ENCODE measurements at regions not wholly inside any gene's neighbourhood (a gene's known extent, or its start where the extent isn't known, plus 50 kb on each side); places are given as distances from the start of the nearest gene placed in this dataset.

- DNase-seq, result peak; percentile 66
These were observed 245.1 kb downstream of the PTBP2 start for GRCh38 chr1:96966536-96967138.

DNA sequence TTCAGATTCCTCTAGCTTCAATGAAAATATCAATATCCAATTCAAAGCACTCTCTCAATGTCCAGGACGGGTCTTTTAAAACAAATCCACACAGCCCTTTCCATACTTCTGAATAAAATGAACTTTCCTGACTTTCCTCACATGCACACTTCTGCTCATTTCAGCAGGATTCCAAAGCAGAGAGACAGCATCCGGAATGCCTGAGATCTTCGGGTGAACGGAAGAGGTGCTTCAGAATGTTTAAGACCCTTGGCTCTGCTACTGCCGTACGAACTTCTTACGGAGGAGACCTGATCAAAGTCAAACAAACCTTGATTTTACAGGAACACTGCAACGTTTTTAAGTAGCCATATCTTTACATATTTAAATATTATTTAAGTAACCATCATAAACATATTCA, 245.7 kb downstream of the PTBP2 start:
- DNase-seq, result no peak

DNA sequence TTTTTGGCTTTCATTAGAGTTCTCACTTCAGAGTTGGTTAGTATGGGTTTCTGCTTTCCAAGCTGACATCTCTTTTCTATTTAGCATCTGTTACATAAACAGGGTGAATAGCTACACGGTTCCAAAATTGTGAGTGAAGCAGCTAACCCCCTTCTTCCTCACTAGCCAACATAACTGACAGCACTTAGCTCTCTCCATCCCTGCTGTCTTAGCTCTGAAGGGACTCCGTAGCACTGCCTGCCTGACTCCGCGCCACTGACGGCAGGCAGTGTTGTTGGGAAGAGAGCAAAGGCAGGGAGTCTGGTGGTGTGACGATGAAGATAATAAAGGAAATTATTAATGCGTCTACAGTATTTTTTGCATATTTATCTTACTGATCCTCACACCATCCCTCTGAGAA, 247.0 kb downstream of the PTBP2 start:
- DNase-seq, result no peak

DNA sequence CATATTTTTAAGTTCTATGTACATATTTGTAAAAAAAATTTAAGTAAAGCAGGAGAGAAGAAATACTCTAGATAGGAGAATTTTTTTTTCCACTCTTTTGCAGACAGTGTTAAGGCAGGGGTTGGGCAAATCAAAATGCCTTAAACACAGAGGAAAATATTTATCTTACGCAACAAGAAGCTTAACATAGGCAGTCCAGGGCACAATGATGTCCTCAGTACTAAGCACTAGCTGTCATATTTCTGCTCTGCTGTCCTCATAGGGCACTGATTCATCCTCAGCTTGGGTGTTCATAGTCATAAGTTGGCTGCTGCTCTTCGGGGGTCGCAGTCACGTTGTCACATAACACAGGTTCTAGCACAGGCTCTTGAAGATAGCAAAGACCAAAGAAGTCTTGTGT, 247.4 kb downstream of the PTBP2 start:
- no peak for DNase-seq

DNA sequence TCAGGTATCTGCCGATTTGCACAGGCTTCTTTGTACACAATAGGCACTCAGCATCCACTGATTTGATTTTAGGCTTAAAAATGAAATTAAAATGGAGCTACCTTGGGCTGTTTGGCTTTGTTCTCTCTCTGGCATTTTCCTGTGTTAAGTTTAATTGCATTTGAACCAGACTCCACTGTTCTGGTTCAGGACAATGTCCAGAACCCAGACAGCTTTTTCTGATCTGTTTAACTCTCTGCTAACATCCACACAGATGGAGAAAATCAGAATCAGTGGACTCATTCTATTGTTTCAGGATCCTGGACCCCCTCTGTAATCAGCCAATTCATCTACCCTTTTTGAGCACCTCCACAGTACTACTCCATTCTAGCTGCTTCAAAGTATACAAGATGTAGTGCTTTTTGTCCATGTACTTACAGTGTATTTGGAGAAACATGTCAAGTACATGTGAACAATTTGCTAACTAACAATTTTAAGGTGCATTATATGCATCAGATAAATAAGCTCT, 248.1 kb downstream of the PTBP2 start:
- no peak for DNase-seq

- no peak for DNase-seq
These were observed 249.9 kb downstream of the PTBP2 start for GRCh38 chr1:96971439-96971838.

DNA sequence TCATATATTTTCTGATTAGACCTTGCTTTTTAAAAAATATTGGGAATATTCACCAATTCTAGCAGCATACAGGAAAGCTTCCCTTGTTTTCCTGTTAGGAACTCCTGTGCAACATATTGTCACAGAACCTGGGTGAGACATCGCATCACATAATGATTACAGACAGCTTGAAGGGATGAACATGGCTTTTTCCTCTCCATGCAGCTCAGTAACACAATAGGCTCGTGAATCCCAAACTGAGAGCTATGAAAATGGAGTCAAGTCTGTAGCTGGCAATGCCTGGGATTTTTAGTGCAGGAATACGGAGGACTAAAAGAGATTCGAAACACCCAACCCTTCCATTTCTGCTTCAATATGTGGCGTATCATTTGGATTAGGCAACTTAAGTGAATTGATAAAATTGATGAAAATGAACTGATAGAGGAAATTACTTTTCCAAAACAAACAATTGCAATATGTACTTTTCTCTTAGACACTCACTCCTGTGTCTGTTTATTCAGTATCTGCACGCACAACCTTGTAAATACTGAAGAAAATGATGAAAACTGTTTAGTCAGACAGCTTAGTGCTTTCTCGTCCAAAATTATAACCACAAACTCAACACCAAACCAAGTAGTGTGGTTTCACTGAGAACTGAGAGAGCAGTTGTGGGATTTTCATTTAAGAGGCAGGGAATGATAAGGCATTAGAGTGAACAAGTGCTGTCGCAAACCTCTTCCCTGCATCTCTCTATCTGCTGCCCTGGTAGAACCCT, 250.4 kb downstream of the PTBP2 start:
- DNase-seq, result no peak

DNA sequence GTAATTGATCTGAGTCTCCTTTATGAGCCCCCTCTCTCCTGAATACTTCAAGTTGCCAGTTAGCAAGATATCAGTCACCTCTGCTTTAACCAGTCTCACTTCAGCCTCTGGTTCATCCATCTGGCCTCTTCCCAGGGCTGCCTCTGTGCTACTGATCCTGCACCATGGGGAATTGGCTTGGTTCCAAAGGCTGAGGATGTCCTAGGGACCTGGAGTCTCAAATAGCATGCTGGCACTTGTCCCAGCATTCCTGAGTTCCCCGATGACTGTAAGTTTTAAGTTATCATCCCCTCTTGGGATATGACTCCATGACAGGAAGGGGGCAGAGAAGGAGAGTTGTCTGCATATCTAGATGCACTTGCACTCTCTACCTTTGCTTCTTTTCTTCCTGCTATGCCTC, 252.0 kb downstream of the PTBP2 start:
- DNase-seq, result peak; percentile 48

- DNase-seq, result no peak
These were observed 256.9 kb downstream of the PTBP2 start for GRCh38 chr1:96978444-96978843.

- DNase-seq, result peak; percentile 46
These were observed 257.3 kb downstream of the PTBP2 start for GRCh38 chr1:96978901-96979300.

GRCh38 chr1:96979304-96980268, 258.0 kb downstream of the PTBP2 start:
- peak; percentile 88 for DNase-seq

DNA sequence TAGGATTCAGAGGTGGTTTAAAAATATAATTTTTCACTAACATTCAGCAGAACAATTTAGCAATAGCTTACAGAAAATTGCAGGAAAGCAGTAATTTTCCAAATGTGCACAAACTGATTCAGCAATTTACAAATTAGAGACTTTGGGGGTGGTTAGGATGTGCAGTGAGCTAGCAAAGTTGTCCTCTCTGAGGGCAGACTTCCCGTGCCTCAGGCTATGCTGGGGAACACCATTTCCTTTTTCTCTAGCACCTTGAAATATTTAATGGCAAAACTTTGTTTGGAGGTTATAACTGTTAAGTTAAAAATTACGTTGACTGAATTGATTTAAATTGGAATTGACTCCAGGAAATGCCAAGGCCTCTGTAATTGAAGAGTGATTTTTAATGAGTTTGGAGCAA, 258.9 kb downstream of the PTBP2 start:
- no peak for DNase-seq

- DNase-seq, result no peak
These were observed 259.6 kb downstream of the PTBP2 start for GRCh38 chr1:96981181-96981580.

DNA sequence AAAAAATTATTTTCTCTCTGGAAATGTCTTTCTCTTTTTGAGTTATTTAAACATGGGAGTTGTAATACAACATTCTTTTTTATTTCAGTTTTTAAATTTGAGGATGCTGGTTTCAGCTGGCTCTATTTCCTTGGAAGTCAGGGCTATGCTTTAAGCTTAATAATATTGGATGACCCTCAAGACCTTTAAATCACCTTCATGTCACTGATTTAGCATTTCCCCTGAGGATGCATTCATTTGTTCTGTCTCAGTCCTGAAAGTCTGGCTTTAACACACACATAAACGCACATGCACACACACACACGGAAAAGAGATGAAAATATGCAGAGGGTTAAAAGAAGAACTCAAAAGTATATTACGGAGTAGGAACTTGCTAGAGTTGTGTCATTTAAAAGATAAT, 260.5 kb downstream of the PTBP2 start:
- DNase-seq, result no peak

GRCh38 chr1:96983866-96984265, 262.3 kb downstream of the PTBP2 start:
- no peak for DNase-seq

- no peak for DNase-seq
These were observed 265.7 kb downstream of the PTBP2 start for GRCh38 chr1:96987186-96987703.

DNA sequence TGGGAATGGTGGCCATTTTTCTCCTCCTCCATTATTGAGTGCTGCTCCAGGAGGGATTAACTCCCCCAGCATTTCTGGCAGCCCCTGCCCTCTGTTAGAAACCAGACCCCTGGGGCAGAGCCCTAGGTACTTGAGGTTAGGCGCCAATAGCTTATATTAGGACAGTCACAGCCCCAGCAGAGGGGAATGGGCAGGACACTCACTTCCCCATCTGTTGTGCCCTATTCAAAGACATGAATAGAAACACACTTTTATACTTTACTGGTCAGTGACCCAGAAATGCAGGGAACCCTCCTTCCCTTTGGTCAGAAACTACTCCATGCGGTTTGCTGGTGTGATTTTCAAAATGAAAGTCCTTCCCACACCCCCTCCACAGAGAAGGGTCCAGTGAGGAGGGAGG, 267.7 kb downstream of the PTBP2 start:
- DNase-seq, result no peak

DNA sequence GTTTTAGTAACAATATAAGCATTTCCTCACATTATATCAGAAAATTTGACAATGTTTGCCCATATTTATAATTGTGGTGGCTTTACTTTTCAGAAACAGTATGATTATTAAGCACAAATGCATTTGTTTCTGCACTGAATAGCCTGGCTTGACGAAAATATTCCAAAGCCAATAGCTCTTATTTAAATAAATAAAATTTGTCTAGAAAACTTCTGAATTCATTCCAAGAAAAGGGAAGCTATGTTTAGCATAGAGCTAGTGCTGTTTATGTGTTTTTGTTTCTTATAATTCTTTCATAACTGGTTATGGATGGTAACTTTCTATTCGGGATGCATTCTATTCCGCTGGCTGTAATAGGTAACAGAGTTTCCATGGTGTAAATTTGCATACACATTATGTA, 268.6 kb downstream of the PTBP2 start:
- DNase-seq, result no peak

- no peak for DNase-seq
These were observed 269.7 kb downstream of the PTBP2 start for GRCh38 chr1:96991261-96991660.

GRCh38 chr1:96992871-96993270, 271.3 kb downstream of the PTBP2 start:
- DNase-seq, result no peak

DNA sequence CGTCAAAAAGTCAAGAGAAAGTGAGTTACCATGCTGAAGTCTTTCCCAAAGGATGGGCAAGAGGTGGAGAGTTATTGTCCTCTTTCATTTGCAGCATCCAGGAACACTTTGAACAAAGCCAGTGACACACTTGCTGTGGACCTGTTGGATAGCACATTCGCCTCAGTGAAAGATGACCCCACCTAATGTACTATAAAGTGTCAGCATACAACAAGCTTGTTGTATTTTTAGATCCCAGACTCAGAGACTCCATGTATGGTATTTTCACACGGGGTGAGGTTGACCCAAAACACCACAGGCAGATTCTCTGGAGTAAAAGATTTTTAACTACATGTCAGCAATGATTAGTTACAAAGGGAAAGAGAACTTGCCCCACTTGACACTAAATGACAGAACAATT, 273.8 kb downstream of the PTBP2 start:
- no peak for DNase-seq

DNA sequence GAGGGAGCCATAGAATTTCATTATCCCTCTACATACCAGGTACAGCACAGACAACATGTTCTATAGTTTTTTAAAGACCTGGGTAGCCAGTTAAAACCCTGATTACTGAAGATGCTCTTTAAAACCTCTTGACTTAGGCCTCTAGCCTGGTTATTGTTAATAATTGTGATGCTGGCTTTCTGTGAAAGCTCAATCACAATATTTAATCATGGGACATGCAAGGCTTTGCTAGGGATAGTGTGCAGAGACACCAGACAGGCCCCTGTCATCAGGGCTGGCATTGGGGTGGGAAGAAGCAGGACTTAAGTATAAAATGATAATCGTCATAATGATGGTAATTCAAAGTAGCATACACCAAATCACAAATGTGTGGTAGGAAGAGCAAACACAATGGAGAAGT, 274.4 kb downstream of the PTBP2 start:
- DNase-seq, result no peak

- DNase-seq, result no peak
These were observed 276.1 kb downstream of the PTBP2 start for GRCh38 chr1:96997717-96998116.

Data from NCI-H1105 (cell line).